Breast epithelium (tissue), 4 donors: ENCODE measurements at regions not wholly inside any gene's neighbourhood (a gene's known extent, or its start where the extent isn't known, plus 50 kb on each side); places are given as distances from the start of the nearest gene placed in this dataset.

Experiments used
- DNase-seq, 2 donors: peaks; one replicate each; pipeline ENCODE4 v3.0.0-alpha.2; 2019; ENCODE audit warnings: low spot score in 2 of 2
- H3K27ac ChIP-seq, 2 donors: fragments of 200-600 bp; sonication (generic) in 1 of 2; one replicate each; pipeline ENCODE4 v1.5.1; 2016 to 2019; ENCODE audit warnings: mild to moderate bottlenecking in 1 of 2
- H3K27me3 ChIP-seq, 2 donors: fragments of 200-600 bp; sonication (generic) in 1 of 2; one replicate each; pipeline versions ENCODE4 v1.5.1 to v1.6.0; 2017 to 2019; ENCODE audit warnings: control low read depth in 1 of 2, mild to moderate bottlenecking in 1 of 2
- H3K36me3 ChIP-seq: fragments of 200-600 bp; one replicate; pipeline ENCODE4 v1.5.1; 2019
- H3K4me1 ChIP-seq, 2 donors: fragments of 200-600 bp; sonication (generic); one replicate each; pipeline ENCODE4 v1.5.1; 2016 to 2019; ENCODE audit warnings: control low read depth in 1 of 2
- H3K4me3 ChIP-seq, 3 donors: fragments of 200-600 bp; sonication (generic); 1 replicate in 2 of 3; 2 replicates in 1 of 3; pipeline ENCODE4 v1.5.1; 2016 to 2019; ENCODE audit warnings: mild to moderate bottlenecking in 3 of 3, moderate library complexity in 2 of 3
- H3K9me3 ChIP-seq, 2 donors: fragments of 200-600 bp; sonication (generic) in 1 of 2; one replicate each; pipeline ENCODE4 v1.5.1; 2016 to 2019; ENCODE audit warnings: control low read depth in 1 of 2
- CTCF ChIP-seq, 3 donors: fragments of 450-650 bp; IDR thresholded peaks; one replicate each; pipeline ENCODE4 v1.5.1; 2016 to 2017; ENCODE audit warnings: antibody characterized with exemption in 3 of 3, mild to moderate bottlenecking in 3 of 3, moderate library complexity in 3 of 3
- POLR2A ChIP-seq: fragments of 450-650 bp; IDR thresholded peaks from one replicate; pipeline ENCODE4 v1.6.1; 2016; ENCODE audit warnings: antibody characterized with exemption, mild to moderate bottlenecking, moderate library complexity
- POLR2AphosphoS5 ChIP-seq, 3 donors: sonication (generic); formaldehyde crosslinking; IDR thresholded peaks; one replicate each; pipeline ENCODE4 v1.6.1; 2017; ENCODE audit warnings: antibody characterized with exemption in 3 of 3
- intact Hi-C: fragments of 100-400 bp; cut with DNase I; formaldehyde crosslinking; loops from one replicate; pipeline ENCODE4 v1.15.1; 2023; ENCODE audit warnings: low total_unique reads

DNA sequence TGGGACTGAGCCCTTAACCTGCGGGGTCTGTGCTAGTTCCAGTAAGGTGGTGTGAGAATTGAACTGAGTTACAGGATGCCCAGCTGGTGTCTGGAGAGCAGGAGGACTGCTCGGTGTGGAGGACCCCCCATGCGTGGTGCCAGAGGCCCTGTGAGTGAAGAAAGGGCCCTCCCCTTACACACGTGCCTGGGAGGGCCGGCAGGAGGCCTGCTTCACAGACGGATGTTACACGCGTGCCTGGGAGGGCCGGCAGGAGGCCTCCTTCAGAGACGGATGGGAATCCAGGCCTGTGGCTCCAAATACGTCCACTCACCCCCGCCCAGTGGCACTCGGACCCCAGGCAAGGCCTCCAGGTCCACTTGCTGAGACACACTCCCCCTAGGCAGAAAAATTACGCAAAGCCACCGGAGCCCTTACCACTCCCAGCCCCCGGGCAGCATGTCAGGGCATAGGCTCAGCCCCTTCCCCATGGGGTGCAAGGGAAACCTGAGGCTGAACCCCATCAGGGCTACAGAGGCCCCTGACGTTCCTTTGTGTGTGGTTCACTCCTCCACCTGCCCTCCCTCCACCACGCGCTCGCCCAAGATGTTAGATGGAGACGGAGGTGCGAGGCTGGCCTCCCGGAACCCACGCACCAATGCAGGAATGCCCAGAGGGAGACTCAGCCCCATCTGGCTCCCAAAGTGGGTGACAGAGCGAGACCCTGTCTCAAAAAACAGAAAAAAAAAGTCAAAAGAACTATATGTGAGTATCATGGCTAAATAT, 227.8 kb downstream of the BRD1 start:
- Histone ChIP-seq H3K27me3 (peaks cover 0 to 17% of the 10 kb centered on the region in 2 donors), H3K4me3 (no peak overlapping the region), H3K36me3 (no peaks in the 10 kb centered on the region), H3K4me1 (no peaks in the 10 kb centered on the region), H3K27ac (no peak overlapping the region), H3K9me3 (peaks cover 0 to 16% of the 10 kb centered on the region in 2 donors)
- intact Hi-C loops, result no loop called here
- TF ChIP-seq CTCF (IDR thresholded peaks at IDR 0.05) (no peak), POLR2A (no peak), POLR2AphosphoS5 (IDR thresholded peaks at IDR 0.05) (no peak)
- peak in 1 of 2 donors; percentile 45 for DNase-seq

DNA sequence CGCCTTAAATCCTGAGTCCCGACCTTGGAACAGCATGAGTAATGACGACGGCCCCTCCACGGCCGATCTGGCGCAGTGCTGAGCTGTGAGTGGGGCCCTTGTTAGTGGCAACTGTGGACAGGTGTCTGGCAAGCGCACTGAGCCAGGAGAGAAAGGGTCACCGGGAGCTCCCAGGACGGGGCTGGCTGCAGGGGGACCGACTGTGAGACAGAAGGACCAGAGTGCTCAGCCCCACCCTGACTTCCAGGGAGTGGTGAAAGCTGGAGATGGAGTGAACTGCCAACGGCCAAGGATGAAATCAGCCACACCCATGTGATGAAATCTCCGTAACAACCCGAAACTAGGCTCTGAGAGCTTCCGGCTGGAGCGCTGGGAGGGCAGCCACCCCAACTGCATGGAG, 228.6 kb downstream of the BRD1 start:
- TF ChIP-seq CTCF (IDR thresholded peaks at IDR 0.05) (no peak), POLR2A (no peak), POLR2AphosphoS5 (IDR thresholded peaks at IDR 0.05) (no peak)
- Histone ChIP-seq H3K9me3 (peaks cover 0 to 16% of the 10 kb centered on the region in 2 donors), H3K4me1 (no peaks in the 10 kb centered on the region), H3K27ac (no peak overlapping the region), H3K27me3 (peaks cover 0 to 17% of the 10 kb centered on the region in 2 donors), H3K36me3 (no peaks in the 10 kb centered on the region), H3K4me3 (no peak overlapping the region)
- intact Hi-C loops, result no loop called here
- DNase-seq, result no peak

- intact Hi-C loops, result no loop called here
- Histone ChIP-seq H3K4me1 (no peaks in the 10 kb centered on the region), H3K27me3 (peaks cover 0 to 20% of the 10 kb centered on the region in 2 donors), H3K36me3 (no peaks in the 10 kb centered on the region), H3K4me3 (no peak overlapping the region), H3K9me3 (peaks cover 0 to 13% of the 10 kb centered on the region in 2 donors), H3K27ac (no peak overlapping the region)
- peak in 1 of 2 donors; percentile 41 for DNase-seq
- TF ChIP-seq CTCF (IDR thresholded peaks at IDR 0.05) (no peak), POLR2A (no peak), POLR2AphosphoS5 (IDR thresholded peaks at IDR 0.05) (no peak)
Observed at GRCh38 chr22:49598338-49598737, 229.3 kb downstream of the BRD1 start.

- intact Hi-C loops, result no loop called here
- no peak for TF ChIP-seq POLR2A
- no peak for TF ChIP-seq POLR2AphosphoS5 (IDR thresholded peaks at IDR 0.05)
- no peak for TF ChIP-seq CTCF (IDR thresholded peaks at IDR 0.05)
- Histone ChIP-seq H3K4me1 (no peaks in the 10 kb centered on the region), H3K27ac (no peak overlapping the region), H3K9me3 (peaks cover 0 to 10% of the 10 kb centered on the region in 2 donors), H3K36me3 (no peaks in the 10 kb centered on the region), H3K27me3 (peaks cover 0 to 21% of the 10 kb centered on the region in 2 donors), H3K4me3 (no peak overlapping the region)
- DNase-seq, result no peak
Observed at GRCh38 chr22:49597428-49598039, 230.1 kb downstream of the BRD1 start.

DNA sequence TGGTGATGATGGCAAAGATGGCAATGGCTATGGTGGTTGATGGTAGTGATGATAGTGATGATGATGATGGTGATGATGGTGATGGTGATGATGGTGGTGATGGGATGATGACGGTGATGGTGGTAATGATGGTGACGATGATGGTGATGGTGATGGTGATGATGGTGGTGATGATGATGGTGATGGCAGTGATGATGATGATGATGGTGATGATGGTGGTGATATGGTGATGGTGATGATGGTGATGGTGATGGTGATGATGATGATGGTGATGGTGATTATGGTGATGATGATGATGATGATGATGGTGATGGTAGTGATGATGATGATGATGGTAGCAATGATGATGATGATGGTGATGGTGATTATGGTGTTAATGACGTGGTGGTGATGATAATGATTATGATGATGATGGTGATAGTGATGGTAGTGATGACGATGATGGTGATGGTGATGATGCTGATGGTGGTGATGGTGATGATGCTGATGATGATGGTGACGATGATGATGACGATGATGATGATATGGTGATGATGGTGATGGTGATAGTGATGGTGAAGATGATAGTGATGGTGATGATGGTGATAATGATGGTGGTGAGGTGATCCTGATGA, 232.1 kb downstream of the BRD1 start:
- Histone ChIP-seq H3K27me3 (peaks cover 0 to 14% of the 10 kb centered on the region in 2 donors), H3K27ac (no peak overlapping the region), H3K4me1 (no peaks in the 10 kb centered on the region), H3K9me3 (peaks cover 0 to 10% of the 10 kb centered on the region in 2 donors), H3K4me3 (no peak overlapping the region), H3K36me3 (no peaks in the 10 kb centered on the region)
- TF ChIP-seq POLR2AphosphoS5 (IDR thresholded peaks at IDR 0.05) (no peak), CTCF (IDR thresholded peaks at IDR 0.05) (no peak), POLR2A (no peak)
- no peak for DNase-seq
- intact Hi-C loops, result no loop called here
